ENCODE measurements at regions not wholly inside any gene's neighbourhood (a gene's known extent, or its start where the extent isn't known, plus 50 kb on each side); places are given as distances from the start of the nearest gene placed in this dataset.

GRCh38 chr3:78242724-78243123 is 1202.8 kb downstream of the ROBO2 start:
- H3K14ac ChIP-seq (ENCODE audit: insufficient read depth, low read length): no peak overlapping the region
- H3K4me1 ChIP-seq (ENCODE audit: insufficient read depth, low read length): no peaks in the 10 kb centered on the region
- H4K8ac ChIP-seq (replicated peaks; ENCODE audit: insufficient read length, low read depth, low read length): no peak overlapping the region
- no peaks in the 10 kb centered on the region for H3K27me3 Mint-ChIP-seq (ENCODE audit: low read depth)
- H3K23ac ChIP-seq (ENCODE audit: insufficient read length, low read depth, low read length): no peak overlapping the region
- no peak overlapping the region for H2BK15ac ChIP-seq (ENCODE audit: low read depth, low read length)
- no peak overlapping the region for H3K4ac ChIP-seq (ENCODE audit: low read depth, low read length)
- no peak overlapping the region for H3K4me3 Mint-ChIP-seq
- H3K4me2 ChIP-seq (ENCODE audit: insufficient read depth, insufficient read length, low read length): no peak overlapping the region
- no peak overlapping the region for H3K18ac ChIP-seq (ENCODE audit: insufficient read length, low read depth, low read length)
- H4K5ac ChIP-seq (ENCODE audit: insufficient read length, low read depth, low read length): no peak overlapping the region
- H3K4me1 Mint-ChIP-seq: no peaks in the 10 kb centered on the region
- H3K79me2 ChIP-seq (ENCODE audit: insufficient read depth, low read length): no peaks in the 10 kb centered on the region
- H3K9me3 ChIP-seq (ENCODE audit: control insufficient read depth, low read depth, low read length): peaks cover 7% of the 10 kb centered on the region
- no peaks in the 10 kb centered on the region for H3K27me3 ChIP-seq (ENCODE audit: insufficient read depth, low read length)
- H3T11ph ChIP-seq (ENCODE audit: low read length): no peak overlapping the region
- H3K9ac ChIP-seq (ENCODE audit: extremely low read depth, insufficient read length, low read length): no peak overlapping the region
- H4K91ac ChIP-seq (ENCODE audit: insufficient read length, low read depth, low read length): no peak overlapping the region
- H2BK12ac ChIP-seq (ENCODE audit: insufficient read length, low read depth, low read length): no peak overlapping the region
- H3K9me3 Mint-ChIP-seq: peaks cover 30 to 34% of the 10 kb centered on the region in 2 experiments
- no peak overlapping the region for H3K56ac ChIP-seq (ENCODE audit: insufficient read length, low read depth, low read length)
- no peak overlapping the region for H2BK5ac ChIP-seq (ENCODE audit: insufficient read length, low read length)
- H2AFZ ChIP-seq (ENCODE audit: low read length): no peak overlapping the region
- no peak overlapping the region for H2BK20ac ChIP-seq (ENCODE audit: low read depth, low read length, poor library complexity, severe bottlenecking)
- no peak overlapping the region for H3K27ac ChIP-seq (ENCODE audit: insufficient read length, low read depth, low read length)
- TF ChIP-seq CTCF (conservative IDR thresholded peaks at IDR 0.05): no peak
- H3K23me2 ChIP-seq (ENCODE audit: insufficient read length, low read depth, low read length, poor library complexity, severe bottlenecking): no peaks in the 10 kb centered on the region
- peaks cover 17 to 38% (median 24%) of the 10 kb centered on the region in 3 experiments for H3K36me3 Mint-ChIP-seq (ENCODE audit: insufficient read depth in 1 of 3, low read depth in 3 of 3)
- H3K79me1 ChIP-seq (ENCODE audit: insufficient read depth, low read depth, low read length, poor library complexity, severe bottlenecking): no peaks in the 10 kb centered on the region
- no peak for DNase-seq
- no peak overlapping the region for H2AK5ac ChIP-seq (ENCODE audit: insufficient read length, low read length)
- WGBS (ENCODE audit: extremely low coverage, insufficient read length, low lambda C conversion rate): no CpG with 5 or more reads among the region's 3 CpGs
- no peaks in the 10 kb centered on the region for H4K20me1 ChIP-seq (ENCODE audit: control insufficient read depth, insufficient read depth, insufficient read length)
- H2BK120ac ChIP-seq (ENCODE audit: low read depth, low read length, poor library complexity, severe bottlenecking): no peak overlapping the region
- H3K27ac Mint-ChIP-seq: no peak overlapping the region
